Activated CD4-positive, alpha-beta T cell treated with anti-CD3 and anti-CD28 coated beads, Interleukin-2, amount 50 U/mL, for 48 hours (primary cell): ENCODE measurements at regions not wholly inside any gene's neighbourhood (a gene's known extent, or its start where the extent isn't known, plus 50 kb on each side); places are given as distances from the start of the nearest gene placed in this dataset.

ENCODE experiments used
- DNase-seq, 2 experiments: peaks; one replicate each; pipeline ENCODE4 v3.0.0-alpha.2; 2020

GRCh38 chr3:168570404-168571155 is 474.9 kb upstream of the GOLIM4 start:
- DNase-seq = no peak

DNA sequence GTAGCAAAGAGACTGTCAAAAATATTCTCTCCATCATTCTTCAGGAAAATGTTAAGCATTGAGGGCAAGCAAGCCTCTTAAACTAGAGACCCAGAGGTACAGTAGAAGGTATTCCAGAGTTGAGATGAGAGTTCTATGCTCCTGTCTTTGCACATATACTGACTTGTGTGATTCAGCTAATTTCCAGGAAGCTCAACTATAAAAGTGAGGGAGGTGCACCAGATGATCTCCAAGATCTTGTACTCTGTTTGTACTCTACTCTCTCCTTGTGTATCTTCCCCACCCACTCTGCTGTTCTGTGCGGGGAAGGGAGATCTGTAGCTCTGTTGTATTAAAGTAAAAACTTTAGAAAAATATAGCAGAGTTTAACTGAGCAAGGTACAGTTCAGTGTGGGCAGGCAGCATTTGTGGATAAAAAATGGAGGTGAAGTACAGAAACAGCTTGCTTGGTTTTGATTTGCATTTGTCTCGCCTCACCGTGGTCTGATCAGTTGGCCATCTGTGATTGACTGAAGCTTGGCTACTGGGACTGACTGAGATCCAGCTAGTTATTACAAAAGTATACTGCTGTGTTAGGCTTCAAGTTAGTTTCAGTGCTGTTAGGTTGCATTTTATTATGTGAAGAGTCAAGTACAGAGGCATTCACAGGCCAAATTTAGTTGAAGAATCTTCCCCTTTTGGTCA is 463.1 kb upstream of the GOLIM4 start:
- DNase-seq = no peak

DNA sequence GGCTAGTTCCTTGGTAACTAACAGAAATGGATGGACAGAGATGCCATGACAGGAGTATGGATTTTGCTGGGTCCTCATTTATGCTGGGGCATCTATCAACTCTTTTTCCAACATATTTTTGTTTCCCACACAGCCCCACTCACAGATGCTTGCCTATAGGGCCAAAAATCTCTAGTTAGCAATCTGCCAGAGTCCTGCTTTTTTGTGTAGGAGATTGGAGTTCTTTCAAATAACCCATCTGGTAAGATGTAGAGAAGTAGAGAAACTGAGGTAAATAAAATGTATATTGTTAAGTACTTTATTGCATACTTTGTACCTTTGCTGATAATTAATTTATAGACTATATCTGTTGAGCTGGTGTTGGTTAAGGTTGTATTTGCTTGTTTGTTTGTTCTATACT is 456.5 kb upstream of the GOLIM4 start:
- DNase-seq = no peak

GRCh38 chr3:168548719-168549118 is 453.0 kb upstream of the GOLIM4 start:
- DNase-seq = no peak

GRCh38 chr3:168546707-168547106 is 451.0 kb upstream of the GOLIM4 start:
- no peak for DNase-seq

GRCh38 chr3:168545591-168545990 is 449.9 kb upstream of the GOLIM4 start:
- no peak for DNase-seq

DNA sequence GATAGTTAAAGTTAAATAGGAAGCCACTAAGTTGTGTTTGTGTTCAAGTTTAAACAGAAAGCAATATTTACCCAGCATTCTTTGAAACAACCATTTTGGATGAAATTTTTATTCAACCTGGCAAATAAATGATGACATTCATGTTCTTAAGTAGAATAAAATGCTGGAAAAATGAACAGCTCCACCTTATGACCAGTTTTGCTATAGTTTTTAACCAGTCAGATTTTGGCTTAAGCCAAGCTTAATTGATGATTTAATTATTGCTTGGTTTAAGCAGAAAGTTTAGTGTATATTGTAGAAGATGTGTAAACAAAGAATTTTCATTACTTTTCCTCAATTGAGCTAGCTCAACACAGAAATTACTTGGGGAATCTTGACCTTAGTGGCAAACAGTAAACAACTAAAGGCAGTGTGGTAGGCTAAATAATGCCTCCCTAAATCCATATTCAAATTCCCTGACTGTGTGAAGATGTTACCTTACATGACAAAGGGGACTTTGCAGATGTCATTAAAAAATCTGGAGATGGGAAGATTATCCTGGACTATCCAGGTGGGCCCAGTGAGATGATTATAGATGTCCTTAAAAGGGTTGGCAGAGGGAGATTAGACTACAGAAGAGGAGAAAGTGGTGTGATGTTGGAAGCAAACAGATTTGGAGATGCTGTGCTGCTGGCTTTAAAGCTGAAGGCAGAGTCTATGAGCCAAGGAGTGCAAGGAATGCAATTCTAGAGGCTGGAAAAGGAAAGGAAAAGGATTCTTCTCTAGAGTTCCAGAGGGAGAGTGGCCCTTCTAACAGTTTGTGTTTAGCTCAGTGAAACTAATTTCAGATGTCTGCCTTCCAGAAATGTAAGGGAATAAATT is 448.6 kb upstream of the GOLIM4 start:
- DNase-seq = no peak

DNA sequence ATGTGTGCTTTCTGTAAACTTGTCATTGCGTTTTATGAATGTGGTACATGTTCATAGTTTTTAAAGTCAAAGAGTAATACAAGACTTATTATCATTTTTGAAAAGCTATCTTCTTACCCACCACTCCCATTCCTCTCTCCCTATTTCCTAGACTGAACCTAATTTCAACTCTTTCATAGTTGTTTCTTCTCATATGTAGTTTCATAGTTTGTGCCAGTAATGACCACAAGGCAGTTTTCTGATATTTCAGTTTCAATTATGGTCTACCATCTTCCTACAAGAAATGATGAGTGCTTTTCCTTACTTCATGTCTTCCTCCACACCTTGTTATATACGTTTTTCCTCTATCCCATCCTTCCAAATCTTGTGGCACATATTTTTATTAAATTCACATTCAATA is 445.0 kb upstream of the GOLIM4 start:
- no peak for DNase-seq

- DNase-seq = no peak
Measured at GRCh38 chr3:168539909-168540308, 444.2 kb upstream of the GOLIM4 start.

DNA sequence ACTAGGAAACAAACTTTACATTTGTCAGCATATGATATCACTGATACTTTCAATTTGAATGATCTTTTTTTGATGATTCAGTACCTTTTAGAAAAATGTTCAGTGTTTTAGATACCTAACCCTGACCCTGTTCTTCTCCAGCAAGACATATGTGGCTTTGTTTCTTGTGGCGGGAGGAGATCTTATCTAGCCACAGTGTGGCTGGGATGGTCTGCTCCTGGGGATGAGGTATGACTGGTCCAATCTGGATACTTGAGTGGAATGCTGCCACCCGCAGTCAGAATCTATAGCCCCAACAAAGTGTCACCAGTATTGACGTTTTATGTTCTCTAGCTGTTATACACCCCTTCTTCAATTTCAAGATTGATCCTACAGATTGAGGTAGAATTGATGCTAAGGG is 439.0 kb upstream of the GOLIM4 start:
- DNase-seq = no peak

- no peak for DNase-seq
Measured at GRCh38 chr3:168533600-168533999, 437.9 kb upstream of the GOLIM4 start.

GRCh38 chr3:168532135-168532534 is 436.4 kb upstream of the GOLIM4 start:
- DNase-seq = no peak

- DNase-seq = no peak
Measured at GRCh38 chr3:168531116-168531515, 435.4 kb upstream of the GOLIM4 start.

DNA sequence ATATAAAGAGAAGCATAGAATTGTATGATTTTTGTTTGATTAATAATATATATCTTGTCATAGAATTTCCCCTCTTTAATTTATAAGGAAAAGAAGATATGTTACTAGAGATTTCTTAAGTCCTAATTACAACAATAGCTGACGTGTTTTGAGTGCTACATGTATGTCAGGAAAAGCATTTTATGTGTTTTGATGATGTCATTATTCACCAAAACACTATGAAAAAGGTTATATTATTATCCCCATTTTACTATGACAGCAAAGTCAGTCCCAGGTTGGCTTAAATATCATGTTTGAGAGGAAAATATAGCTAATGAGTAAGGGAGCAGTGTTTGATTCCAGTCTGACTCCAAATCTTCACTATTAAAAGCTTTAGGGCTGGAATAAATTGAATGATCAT is 428.4 kb upstream of the GOLIM4 start:
- no peak for DNase-seq

- no peak for DNase-seq
Measured at GRCh38 chr3:168517249-168518071, 421.7 kb upstream of the GOLIM4 start.

DNA sequence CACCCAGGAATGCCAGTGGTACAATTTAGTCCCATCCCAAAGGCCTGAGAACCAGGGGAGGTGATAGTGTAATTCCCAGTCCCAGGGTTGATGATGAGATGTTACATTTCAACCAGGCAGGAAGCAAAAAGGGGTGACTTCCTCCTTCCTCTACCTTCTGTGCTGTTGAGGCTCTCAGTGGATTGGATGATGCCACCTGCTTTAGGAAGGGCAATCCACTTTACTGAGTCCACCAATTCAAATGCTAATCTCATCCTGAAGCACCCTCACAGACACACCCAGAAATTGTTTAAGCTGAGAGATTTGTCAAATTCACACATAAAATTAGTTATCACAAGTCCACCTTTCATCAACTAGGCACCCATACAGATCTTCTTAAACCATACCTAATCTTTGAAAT is 418.5 kb upstream of the GOLIM4 start:
- no peak for DNase-seq

GRCh38 chr3:168512802-168513201 is 417.1 kb upstream of the GOLIM4 start:
- DNase-seq = no peak

GRCh38 chr3:168511428-168512014 is 415.8 kb upstream of the GOLIM4 start:
- no peak for DNase-seq

- no peak for DNase-seq
Measured at GRCh38 chr3:168506589-168506988, 410.9 kb upstream of the GOLIM4 start.

- DNase-seq = no peak
Measured at GRCh38 chr3:168501570-168501969, 405.8 kb upstream of the GOLIM4 start.

DNA sequence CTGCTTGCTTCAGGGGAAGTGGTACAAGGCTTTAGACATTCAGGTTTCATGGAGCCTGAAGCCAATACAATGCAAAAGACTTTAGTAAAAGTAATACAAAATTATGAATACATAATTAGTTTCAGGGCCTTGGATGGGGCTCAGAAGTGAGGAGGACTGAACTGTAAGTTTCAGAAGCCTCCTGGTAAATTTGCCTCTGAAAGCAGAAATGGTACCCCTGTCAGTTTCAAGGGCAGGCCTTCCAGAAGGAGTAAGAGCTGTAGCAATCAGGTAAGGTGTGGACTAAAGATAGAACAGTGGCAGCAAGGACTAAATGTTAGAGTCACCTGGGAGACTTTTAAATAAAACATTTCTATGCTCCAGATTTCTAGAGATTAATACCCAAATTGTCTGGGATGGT is 402.5 kb upstream of the GOLIM4 start:
- DNase-seq = no peak

- no peak for DNase-seq
Measured at GRCh38 chr3:168497741-168498140, 402.0 kb upstream of the GOLIM4 start.
